ENCODE measurements at regions not wholly inside any gene's neighbourhood (a gene's known extent, or its start where the extent isn't known, plus 50 kb on each side); places are given as distances from the start of the nearest gene placed in this dataset.
A peak's percentile ranks its signal among the peaks of the same experiment; 100 is the strongest.

DNA sequence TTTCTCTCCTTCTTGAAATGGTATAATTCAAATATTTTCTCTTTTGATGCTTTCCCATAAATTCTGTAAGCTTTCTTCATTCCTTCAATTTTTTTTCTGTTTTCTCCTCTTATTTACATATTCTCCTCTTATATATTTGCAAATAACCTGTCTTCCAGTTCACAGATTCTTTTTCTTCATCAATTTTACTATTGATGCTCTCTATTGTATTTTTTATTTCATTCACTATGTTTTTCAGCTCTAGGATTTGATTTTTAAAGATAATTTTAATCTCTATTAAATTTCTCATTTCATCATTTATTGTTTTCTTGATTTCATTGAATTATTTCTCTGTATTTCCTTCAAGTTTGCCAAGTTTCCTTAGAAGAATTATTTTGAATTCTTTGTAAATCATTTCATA, 54.0 kb upstream of the PRPS1L1 start:
- Mint-ChIP-seq H3K4me3 (no peak overlapping the region), H3K27ac (no peak overlapping the region), H3K36me3 (peaks cover 2% of the 10 kb centered on the region), H3K27me3 (peaks cover 23% of the 10 kb centered on the region), H3K9me3 (peaks cover 24% of the 10 kb centered on the region), H3K4me1 (peaks cover 5% of the 10 kb centered on the region)

DNA sequence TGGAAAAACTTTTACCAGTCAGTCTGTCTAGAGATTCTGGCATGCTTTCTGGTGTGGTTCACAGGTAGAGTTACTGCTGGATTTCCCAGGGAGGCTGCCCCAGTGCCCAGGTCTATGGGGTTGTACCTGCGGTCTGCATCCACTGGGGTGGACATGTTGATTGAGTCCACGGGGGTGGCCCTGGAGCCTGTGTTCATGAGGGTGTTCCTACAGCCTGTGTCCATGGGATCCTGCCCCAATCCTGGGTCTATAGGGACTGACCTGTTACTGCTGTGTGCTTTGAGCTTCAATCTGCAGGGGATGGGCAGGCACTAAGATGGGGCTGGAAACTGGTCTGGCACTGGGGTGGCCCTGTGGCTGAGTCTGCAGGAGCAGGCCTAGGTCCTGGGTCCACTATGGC, 54.5 kb upstream of the PRPS1L1 start:
- H3K9me3 Mint-ChIP-seq, result peaks cover 24% of the 10 kb centered on the region
- peaks cover 25% of the 10 kb centered on the region for H3K27me3 Mint-ChIP-seq
- no peak overlapping the region for H3K4me3 Mint-ChIP-seq
- no peak overlapping the region for H3K27ac Mint-ChIP-seq
- peaks cover 2% of the 10 kb centered on the region for H3K36me3 Mint-ChIP-seq
- peaks cover 5% of the 10 kb centered on the region for H3K4me1 Mint-ChIP-seq

- Mint-ChIP-seq H3K4me3 (peak overlapping the region; percentile 57), H3K27ac (no peak overlapping the region), H3K36me3 (peaks cover 2% of the 10 kb centered on the region), H3K9me3 (peaks cover 13% of the 10 kb centered on the region), H3K27me3 (peaks cover 32% of the 10 kb centered on the region), H3K4me1 (peaks cover 5% of the 10 kb centered on the region)
Measured at GRCh38 chr7:18086165-18087025, 58.7 kb upstream of the PRPS1L1 start.

DNA sequence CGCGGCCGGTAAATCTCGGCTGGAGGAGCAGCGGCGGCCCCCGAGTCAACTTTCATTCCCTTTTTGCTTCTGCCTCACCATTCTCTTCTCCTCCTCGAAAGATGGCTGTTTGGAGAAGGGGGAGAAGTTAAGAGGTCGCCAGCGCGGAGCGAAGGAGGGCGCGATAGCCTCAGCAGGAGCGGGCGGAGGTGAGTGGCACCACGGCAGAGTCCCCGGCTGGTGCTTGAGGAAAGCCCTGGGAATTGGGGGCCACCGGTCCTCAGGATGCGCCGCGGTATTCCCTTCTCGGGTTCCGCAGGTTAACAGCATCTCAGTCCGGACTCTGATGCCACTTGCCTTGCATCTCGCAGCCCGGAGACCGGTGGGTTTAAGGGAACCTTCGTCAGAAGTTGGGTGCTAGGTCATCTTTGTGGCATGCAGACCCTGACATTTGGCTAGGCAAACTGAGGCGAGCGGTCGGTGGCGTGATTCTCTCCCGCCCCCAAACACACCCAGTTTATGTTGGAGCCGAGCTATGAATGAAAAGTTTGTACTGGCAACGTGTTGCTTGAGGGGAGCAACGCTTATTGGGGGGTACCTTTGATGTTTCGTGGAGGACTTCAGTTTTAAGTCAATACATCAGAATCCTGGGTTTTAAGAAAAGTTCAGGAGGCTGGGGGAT, 59.5 kb upstream of the PRPS1L1 start:
- H3K36me3 Mint-ChIP-seq, result no peaks in the 10 kb centered on the region
- peaks cover 5% of the 10 kb centered on the region for H3K4me1 Mint-ChIP-seq
- H3K9me3 Mint-ChIP-seq, result peaks cover 7% of the 10 kb centered on the region
- H3K4me3 Mint-ChIP-seq, result peak overlapping the region; percentile 30
- H3K27me3 Mint-ChIP-seq, result peaks cover 30% of the 10 kb centered on the region
- H3K27ac Mint-ChIP-seq, result no peak overlapping the region

- Mint-ChIP-seq H3K27ac (no peak overlapping the region), H3K36me3 (no peaks in the 10 kb centered on the region), H3K4me1 (peaks cover 5% of the 10 kb centered on the region), H3K4me3 (peak overlapping the region; percentile 30), H3K27me3 (peaks cover 30% of the 10 kb centered on the region), H3K9me3 (peaks cover 7% of the 10 kb centered on the region)
Measured at GRCh38 chr7:18087687-18088078, 60.0 kb upstream of the PRPS1L1 start.

DNA sequence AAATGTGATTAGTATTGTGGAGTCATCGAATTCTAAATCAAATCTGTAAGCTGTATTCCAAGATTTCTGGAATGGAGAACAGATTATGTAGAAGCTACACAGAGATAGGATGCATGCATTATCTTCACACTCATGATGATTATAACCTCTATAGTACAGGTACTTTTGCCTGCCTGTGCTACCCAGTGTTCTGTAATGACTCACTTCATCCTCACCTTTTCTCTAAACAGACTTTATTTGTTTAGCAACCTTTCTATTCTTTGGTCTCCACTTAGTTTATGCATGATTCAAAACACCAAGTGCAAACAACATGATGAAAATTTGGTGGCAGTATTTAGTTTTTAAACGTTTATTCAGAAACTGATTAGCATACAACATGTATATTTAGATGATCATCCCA, 68.4 kb upstream of the PRPS1L1 start:
- Mint-ChIP-seq H3K9me3 (peaks cover 10% of the 10 kb centered on the region), H3K4me1 (no peaks in the 10 kb centered on the region), H3K36me3 (no peaks in the 10 kb centered on the region), H3K4me3 (no peak overlapping the region), H3K27ac (no peak overlapping the region), H3K27me3 (peaks cover 2% of the 10 kb centered on the region)

- Mint-ChIP-seq H3K36me3 (no peaks in the 10 kb centered on the region), H3K9me3 (peaks cover 16% of the 10 kb centered on the region), H3K27ac (no peak overlapping the region), H3K4me3 (no peak overlapping the region), H3K4me1 (no peaks in the 10 kb centered on the region), H3K27me3 (peaks cover 7% of the 10 kb centered on the region)
Measured at GRCh38 chr7:18102576-18102975, 74.9 kb upstream of the PRPS1L1 start.

- Mint-ChIP-seq H3K36me3 (no peaks in the 10 kb centered on the region), H3K9me3 (peaks cover 16% of the 10 kb centered on the region), H3K4me1 (no peaks in the 10 kb centered on the region), H3K27ac (no peak overlapping the region), H3K4me3 (no peak overlapping the region), H3K27me3 (peaks cover 7% of the 10 kb centered on the region)
Measured at GRCh38 chr7:18103436-18104218, 76.0 kb upstream of the PRPS1L1 start.

GRCh38 chr7:18109762-18110161, 82.1 kb upstream of the PRPS1L1 start:
- no peak overlapping the region for H3K4me3 Mint-ChIP-seq
- H3K27me3 Mint-ChIP-seq, result peaks cover 8% of the 10 kb centered on the region
- peaks cover 6% of the 10 kb centered on the region for H3K9me3 Mint-ChIP-seq
- no peaks in the 10 kb centered on the region for H3K4me1 Mint-ChIP-seq
- no peak overlapping the region for H3K27ac Mint-ChIP-seq
- H3K36me3 Mint-ChIP-seq, result no peaks in the 10 kb centered on the region

- H3K9me3 Mint-ChIP-seq, result no peaks in the 10 kb centered on the region
- H3K27me3 Mint-ChIP-seq, result peaks cover 3% of the 10 kb centered on the region
- H3K4me1 Mint-ChIP-seq, result no peaks in the 10 kb centered on the region
- H3K27ac Mint-ChIP-seq, result no peak overlapping the region
- H3K4me3 Mint-ChIP-seq, result no peak overlapping the region
- H3K36me3 Mint-ChIP-seq, result no peaks in the 10 kb centered on the region
Measured at GRCh38 chr7:18116661-18117060, 89.0 kb upstream of the PRPS1L1 start.

GRCh38 chr7:18117482-18117881, 89.8 kb upstream of the PRPS1L1 start:
- Mint-ChIP-seq H3K9me3 (no peaks in the 10 kb centered on the region), H3K36me3 (no peaks in the 10 kb centered on the region), H3K27ac (no peak overlapping the region), H3K4me1 (no peaks in the 10 kb centered on the region), H3K27me3 (peaks cover 3% of the 10 kb centered on the region), H3K4me3 (no peak overlapping the region)

DNA sequence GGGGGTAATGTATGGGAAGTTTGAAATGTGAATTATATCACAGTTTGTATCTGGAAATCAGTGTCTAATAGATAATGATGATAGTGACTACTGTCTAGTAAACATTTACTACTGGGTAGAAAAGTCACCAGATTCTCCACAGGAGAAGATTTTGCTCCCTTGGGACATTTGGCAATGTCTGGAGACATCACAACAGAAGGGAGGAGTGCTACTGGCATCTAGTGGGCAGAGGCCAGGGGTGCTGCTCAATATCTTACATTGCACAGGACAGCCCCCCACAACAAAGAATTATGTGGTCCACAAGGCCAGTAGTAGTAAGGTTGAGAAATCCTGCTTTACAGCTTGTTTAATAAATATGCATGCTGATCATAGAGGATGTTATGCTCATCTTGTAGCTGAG, 92.3 kb upstream of the PRPS1L1 start:
- Mint-ChIP-seq H3K4me1 (no peaks in the 10 kb centered on the region), H3K27ac (no peak overlapping the region), H3K36me3 (no peaks in the 10 kb centered on the region), H3K27me3 (peaks cover 3% of the 10 kb centered on the region), H3K4me3 (no peak overlapping the region), H3K9me3 (no peaks in the 10 kb centered on the region)

DNA sequence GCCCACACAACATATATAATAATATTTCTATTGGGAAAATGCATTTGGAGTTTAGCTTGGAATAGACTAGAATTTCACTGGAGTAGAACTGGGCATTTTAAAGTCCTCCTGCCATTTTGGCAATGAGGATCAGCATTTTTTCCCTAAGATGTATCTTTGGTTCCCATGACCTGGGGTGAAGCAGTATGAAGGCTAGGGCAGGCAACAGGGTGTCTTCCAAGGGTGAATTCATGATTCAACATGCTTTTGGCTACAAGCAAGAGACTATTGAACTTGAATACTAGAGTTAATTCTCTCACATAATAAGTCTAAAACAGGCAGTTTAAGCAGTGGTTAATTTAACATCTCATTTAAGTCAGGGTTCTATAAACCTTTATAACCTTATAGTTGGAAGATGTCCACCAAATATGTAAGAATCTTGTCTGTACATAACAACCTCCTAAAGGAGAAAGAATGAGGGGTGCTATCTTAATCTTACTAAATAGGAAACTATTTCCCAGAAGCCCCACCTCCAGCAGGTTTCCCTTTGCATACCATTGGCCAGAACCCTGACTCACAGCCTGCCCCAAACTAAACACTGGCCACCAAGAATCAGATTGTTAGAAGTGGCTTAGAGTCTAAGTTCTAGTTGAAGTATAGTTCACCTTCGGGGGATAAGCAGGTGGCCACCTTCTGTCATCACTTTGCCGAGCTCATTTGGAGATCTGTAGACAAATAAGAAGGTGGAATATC, 96.0 kb upstream of the PRPS1L1 start:
- no peaks in the 10 kb centered on the region for H3K4me1 Mint-ChIP-seq
- no peaks in the 10 kb centered on the region for H3K36me3 Mint-ChIP-seq
- H3K9me3 Mint-ChIP-seq, result no peaks in the 10 kb centered on the region
- peaks cover 3% of the 10 kb centered on the region for H3K27me3 Mint-ChIP-seq
- no peak overlapping the region for H3K27ac Mint-ChIP-seq
- no peak overlapping the region for H3K4me3 Mint-ChIP-seq

DNA sequence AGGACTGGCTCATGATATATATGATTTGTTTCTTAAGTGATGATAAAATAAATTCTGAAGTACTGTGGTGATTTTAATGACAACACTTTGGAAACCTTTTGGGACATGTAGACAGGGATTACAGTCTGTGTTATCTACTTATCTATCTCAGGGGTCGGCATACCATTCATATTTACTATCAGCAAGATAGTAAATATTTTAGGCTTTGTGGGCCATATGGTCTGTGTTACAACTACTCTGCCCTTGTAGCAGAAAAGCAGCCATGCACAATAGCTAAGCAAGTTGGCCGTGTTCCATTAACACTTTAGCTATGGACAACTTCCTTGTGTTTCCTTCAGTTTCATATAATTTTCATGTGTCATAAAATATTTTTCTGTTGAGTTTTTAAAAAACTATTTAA, 97.8 kb upstream of the PRPS1L1 start:
- Mint-ChIP-seq H3K9me3 (no peaks in the 10 kb centered on the region), H3K4me3 (no peak overlapping the region), H3K27me3 (no peaks in the 10 kb centered on the region), H3K4me1 (no peaks in the 10 kb centered on the region), H3K27ac (no peak overlapping the region), H3K36me3 (no peaks in the 10 kb centered on the region)

- no peaks in the 10 kb centered on the region for H3K27me3 Mint-ChIP-seq
- H3K4me3 Mint-ChIP-seq, result no peak overlapping the region
- no peaks in the 10 kb centered on the region for H3K4me1 Mint-ChIP-seq
- no peak overlapping the region for H3K27ac Mint-ChIP-seq
- no peaks in the 10 kb centered on the region for H3K36me3 Mint-ChIP-seq
- no peaks in the 10 kb centered on the region for H3K9me3 Mint-ChIP-seq
Measured at GRCh38 chr7:18126281-18126680, 98.6 kb upstream of the PRPS1L1 start.

Measured in activated naive CD4-positive, alpha-beta T cell treated with anti-CD3 and anti-CD28 coated beads, Interleukin-2, amount 50 U/mL, for 24 hours (primary cell).